Bone marrow (tissue), 2 donors: ENCODE measurements at regions not wholly inside any gene's neighbourhood (a gene's known extent, or its start where the extent isn't known, plus 50 kb on each side); places are given as distances from the start of the nearest gene placed in this dataset.

Source experiments
- DNase-seq, 2 donors: peaks; one replicate each; lab custom pipeline; 2025; lab: John Stamatoyannopoulos, UW

DNA sequence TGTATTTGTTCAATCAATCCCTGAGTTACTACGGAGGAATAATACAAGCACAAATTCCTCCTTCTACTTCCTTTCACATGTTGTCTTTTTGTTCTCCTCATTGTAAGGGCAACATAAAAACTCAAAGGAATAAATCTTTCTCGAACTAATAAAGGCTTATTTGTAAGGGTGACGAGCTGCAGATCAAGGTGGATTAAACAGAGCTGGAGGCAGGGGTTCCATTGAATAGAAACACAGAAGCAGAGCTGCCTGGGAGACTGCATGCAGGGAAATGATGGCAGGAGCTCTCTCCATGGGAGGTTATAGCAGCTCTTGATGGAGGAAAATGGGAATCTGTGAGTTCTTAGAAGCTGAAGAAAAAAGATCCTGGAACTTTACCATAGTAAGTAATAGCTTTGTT is 160.2 kb downstream of the CYYR1 start:
- no peak for DNase-seq

DNA sequence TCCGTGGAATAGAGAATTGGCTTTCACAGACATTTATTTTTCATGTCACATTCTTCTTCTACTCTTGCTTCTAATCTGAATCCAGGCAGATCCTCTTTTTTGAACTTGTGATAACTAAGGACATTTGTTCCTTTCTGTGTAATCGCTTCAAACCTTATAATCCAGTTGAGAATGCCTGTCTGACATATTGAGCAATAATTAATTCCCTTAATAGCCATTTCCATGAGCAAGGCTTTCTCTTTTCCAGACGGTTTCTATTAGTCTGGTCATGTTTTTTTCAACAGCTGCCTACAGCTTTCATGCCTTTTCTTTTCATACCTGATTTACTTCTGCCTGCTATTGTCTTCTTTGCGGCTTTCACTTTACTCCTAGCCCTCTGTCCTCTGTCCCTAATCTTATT is 163.4 kb downstream of the CYYR1 start:
- no peak for DNase-seq

DNA sequence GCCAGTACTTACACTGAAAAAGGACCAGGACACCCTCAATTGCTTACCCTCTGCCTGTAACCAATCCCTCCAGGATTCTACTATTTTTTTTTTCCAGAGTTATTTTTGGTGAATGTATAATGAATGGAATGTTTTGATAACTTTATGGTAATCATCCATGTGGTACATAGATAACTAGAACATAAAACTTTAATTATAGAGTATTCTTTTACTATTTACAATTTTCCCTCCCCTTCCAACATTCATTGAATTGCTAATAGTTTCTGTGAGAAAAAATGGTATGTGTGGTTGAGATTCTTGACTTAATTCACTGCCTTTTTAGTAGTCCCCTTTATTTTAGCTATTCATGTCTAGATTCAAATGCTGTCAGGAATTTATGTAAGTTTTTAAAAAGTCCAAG is 164.6 kb downstream of the CYYR1 start:
- no peak for DNase-seq

DNA sequence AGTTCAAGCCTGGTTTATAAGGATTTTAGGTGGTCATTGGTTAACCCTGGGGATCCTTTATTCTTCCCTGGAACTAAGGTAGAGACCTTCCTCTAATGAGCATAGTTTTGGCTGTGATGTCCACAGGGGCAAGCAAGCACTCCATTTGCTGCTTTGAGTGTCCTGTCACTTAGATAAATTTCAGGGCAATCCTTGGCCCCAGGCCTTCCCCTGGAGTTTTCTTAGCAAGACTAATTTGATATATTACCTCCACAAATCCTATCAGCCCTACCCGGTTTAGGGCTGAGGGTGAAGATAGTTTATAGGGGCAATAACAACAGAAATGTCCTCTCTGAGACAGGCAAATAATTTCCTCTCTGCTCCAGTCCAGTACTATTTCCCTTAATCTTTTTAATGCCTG is 166.6 kb downstream of the CYYR1 start:
- no peak for DNase-seq

DNA sequence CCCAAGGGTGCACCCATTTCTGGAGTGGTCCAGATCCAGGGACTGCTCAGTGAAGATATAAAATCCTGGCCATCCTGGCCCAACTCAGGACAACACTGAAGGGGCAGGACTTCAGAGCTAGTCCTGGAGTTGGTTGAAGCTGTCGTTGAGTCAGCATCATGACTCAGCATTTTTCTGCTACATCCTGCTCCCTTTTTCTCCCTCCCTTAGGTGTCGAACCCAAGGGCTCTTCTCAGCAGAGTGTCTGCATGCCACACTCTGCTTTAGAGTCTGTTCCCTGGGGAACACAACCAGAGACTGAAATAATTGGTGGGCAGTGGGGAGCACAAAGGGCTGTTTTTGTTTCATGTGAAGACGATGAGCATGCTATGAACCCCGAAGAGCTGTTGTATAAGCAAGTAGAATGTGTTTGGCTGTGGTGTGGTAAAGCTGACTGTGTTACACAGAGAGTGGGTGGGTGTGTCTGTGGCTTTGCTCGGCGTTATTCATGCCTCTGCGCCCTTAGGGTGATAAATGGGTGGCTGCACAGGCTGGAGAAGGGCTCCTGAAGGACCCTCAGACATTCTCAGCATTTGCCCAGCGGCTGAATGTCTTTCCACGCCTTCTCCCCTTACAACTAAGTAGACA is 167.2 kb downstream of the CYYR1 start:
- DNase-seq = peak in 1 of 2 donors; percentile 14

DNA sequence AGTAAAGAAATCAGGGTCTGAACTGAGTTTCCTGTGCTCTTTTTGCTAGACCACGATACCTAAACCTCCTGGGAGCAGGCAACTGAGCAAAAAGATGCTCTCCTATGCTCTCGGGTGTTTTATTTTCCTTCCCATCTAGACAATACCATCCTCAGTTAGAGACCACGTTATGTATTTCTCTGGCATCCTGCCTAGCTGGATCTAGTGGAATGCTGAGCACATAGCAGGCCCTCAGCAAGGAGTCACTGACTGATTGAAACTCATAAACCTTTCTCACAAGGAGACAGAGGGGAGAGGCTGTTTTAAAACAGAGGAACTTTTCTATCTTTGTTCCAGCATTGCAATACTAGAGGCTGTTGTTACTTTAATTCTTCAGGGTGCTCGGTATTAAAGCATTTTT is 168.0 kb downstream of the CYYR1 start:
- no peak for DNase-seq

DNA sequence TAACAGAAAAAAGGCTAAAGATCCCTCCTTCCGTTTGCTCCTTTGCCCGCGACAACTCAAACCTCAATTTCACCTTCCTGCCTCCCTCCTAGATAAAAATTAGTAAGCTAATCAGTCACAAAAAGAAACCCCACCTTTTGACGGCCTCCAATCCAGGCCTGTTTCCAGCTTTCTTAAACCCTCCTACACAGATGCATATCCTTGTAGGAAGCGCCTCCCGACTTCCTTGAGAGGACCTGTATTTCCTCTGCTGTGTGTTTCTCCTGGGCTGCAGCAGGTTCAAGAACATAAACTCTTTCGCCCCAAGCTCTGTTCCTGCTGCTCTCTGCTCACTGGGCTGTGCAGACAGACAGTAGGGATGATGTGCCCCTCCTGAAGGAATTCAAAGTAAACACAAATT is 168.8 kb downstream of the CYYR1 start:
- DNase-seq = no peak

DNA sequence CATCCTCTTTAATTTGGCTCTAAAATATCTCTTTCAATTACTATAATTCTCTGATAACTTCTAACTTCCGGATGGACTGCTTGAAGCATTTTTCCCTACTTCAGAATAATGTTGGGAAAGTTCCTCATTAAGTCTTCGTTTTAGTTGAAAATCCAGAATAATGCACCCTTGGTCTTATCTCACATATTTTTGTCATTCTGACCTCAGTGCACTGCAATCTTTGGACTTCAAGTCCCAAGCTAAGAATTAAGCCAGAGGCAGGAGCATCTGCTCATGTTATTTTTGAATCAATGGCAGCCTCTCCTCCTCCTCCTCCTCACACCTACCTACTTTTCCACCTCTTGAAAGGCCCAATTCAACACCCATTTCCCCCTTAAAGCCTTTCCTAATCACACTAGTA is 169.8 kb downstream of the CYYR1 start:
- no peak for DNase-seq

DNA sequence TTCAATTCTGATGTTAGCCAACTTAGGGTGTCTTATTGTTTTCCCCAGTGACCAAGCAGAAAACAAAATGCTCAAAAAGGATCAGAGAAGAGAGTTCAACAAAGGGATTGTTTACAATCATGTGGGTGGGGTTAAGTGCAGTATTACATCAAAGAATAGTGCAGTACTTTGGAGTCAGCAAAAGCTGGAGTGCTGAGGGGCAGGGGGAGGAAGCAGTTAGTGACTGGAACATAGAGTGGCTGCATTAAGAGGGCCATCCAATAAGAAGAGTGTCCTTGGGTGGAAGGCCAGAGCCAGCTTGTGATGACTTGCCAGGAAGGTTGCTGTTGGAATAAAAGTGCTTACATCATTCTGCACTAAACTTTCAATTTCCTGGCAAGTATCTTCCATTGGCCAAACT is 175.5 kb downstream of the CYYR1 start:
- DNase-seq = no peak

DNA sequence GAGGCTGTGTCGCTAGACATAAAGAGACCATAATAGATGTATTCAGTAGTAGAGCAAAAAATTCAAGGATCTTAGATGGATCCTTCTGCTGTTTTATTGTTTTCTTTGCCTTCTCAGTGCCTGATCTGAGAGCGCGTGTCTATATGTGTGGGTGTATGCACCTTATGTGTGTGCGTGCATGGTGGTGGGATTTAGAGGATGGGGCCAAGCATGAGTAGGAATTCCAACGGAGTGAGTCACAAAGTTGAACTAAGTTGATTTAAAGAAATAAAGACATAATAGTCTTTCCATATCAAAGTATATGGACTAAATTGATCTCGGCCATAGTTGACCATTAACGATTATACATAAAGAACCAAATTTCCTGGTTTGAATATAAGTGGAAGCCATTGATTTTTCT is 178.7 kb downstream of the CYYR1 start:
- no peak for DNase-seq

DNA sequence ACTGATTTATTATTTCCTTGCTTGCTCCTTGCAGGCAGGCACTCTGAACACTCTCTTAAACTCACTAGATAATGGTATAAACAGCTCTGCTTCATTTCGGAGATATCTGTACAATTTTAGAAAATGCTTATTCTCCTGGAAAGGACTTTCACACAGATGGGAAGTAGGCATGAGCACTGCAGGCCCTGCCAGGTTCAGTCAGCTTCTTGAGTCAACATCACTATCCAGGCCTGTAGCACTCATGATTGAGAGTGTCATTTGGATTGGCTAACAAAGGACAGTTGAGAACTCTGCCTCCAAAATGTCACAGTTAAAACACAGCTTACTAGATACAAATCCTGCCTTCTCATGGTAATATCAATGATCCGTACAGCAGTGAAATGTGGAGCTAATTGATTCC is 181.9 kb downstream of the CYYR1 start:
- no peak for DNase-seq

DNA sequence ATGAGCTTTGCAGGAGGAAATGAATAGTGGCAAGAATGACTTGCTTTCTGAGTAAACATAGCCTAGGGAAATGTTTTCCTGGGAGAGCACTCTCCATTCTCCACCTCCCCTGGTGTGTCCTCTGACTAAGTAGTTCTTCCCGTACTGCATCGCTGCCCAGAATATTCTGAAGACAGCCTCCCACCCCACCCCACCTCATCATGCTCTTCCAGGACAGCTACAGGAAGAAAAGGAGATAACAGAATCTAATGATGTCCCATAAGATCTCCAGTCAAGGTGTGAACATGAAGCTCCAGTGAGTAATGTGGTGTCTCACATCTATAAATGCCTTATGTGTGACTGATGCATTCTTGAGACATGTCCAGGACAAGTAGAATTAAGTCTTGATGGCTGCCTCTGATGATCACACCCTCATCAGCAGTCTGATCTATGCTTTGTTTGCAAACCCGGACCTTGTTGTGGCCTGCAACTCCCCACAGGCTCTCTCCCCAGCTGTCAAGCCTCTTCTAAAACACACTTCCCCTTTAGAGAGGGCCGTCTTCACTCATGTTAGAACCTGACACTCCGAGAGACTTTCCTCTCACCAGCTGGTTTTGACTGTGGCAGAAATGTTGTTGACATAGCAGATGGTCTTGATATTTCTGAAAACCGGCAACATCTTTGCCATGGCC is 183.0 kb downstream of the CYYR1 start:
- DNase-seq = peak; percentile 4 to 69

DNA sequence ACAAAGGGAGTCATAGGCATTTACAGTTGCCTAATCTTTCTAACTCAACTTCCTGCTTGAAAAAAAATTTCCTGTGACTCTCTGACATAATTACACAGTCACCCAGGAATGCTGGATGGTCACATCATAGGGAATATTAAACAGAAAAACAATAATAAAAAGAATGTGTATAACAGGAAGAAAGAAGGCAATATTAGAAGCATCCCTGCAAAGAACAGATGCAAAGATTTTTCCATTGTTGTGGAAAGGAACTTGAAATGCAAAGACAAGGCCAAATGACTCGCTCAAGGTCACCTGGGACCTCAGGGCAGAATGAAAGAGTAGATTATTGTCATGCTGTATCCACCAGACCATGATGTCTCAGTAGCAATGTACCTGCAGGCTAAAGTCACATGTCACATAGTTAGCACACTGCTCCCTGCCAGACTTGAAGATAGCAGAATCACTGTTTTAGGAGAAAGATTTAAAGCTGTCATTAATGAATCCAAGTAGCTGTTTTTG is 184.3 kb downstream of the CYYR1 start:
- DNase-seq = no peak

DNA sequence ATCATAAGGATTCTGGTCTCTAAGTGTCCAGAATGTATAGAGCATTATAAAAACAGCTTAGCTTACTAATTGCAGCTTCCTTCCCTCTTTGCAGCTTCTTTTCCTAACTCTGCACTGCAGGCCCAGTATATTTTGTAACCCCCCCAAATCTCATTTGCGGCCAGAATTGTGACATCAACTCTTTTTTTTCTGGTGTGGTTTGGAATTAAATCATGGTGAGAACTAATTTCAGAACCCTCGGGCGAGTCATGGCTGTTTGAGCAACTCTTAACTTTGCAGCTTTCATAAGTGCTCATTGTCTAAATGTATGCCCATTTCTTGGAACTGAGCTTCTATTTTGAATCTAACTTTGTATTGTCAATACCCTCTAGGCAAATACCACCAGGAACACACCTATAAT is 187.4 kb downstream of the CYYR1 start:
- no peak for DNase-seq

DNA sequence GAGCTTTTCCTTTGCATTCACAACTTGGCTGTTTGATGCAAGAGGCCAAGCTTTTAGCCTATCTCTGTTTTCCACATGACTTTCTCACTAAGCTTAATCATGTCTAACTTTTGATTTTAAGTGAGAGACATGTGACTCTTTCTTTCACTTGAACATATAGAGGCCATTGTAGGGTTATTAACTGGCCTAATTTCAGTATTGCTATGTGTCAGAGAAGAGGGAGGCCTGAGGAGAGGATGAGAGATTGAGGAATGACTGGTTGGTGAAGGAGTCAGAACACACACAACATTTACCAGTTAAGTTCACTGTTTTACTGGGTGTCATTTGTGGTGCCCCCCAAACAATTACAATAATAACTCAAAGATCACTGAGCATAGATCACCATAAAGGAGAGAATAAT is 193.5 kb downstream of the CYYR1 start:
- no peak for DNase-seq

DNA sequence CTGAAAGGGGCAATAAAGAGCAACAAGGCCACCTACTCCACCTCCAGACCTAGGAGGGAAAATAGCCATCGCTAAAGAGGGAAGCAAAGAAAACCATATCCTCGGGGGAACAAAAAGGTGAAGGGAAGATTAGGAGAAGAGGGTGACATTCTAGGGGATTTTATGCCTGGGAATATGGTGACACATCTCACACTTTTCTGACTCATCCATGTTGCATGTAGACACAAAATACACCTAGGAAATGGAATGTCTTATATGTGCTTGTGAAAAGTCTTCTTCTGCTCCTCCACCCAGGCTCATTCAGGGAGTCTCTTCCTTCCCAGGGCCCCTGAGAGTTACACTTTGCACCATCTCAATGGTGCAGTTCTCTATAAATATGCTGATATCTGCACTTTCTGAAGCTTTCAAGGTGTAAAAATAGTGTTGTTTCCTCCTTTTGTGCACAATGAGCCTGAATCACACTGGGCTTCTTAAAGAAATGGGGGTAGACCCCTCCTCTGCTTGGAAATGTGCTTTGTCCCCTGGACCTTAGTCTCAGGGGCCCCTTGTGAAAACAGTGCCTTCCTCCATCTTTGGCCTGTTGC is 195.9 kb downstream of the CYYR1 start:
- no peak for DNase-seq

DNA sequence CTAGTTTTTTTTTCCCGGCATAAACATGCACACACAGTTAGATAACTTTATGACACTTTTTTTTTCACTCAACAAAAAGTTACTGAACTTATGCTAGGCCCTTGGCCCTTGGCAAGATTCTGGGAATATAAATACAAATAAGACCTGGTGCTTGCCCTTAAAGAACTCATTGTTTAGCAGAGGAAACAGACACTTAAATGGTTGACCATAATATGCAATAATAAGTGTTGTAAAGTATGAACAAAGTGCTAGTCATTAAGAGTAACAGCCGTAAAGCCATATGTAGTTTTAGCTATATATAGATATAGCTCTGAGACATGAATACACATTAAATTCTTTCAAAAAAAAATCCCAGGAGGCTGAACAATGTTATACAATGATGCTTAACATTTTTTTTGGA is 198.3 kb downstream of the CYYR1 start:
- DNase-seq = no peak

DNA sequence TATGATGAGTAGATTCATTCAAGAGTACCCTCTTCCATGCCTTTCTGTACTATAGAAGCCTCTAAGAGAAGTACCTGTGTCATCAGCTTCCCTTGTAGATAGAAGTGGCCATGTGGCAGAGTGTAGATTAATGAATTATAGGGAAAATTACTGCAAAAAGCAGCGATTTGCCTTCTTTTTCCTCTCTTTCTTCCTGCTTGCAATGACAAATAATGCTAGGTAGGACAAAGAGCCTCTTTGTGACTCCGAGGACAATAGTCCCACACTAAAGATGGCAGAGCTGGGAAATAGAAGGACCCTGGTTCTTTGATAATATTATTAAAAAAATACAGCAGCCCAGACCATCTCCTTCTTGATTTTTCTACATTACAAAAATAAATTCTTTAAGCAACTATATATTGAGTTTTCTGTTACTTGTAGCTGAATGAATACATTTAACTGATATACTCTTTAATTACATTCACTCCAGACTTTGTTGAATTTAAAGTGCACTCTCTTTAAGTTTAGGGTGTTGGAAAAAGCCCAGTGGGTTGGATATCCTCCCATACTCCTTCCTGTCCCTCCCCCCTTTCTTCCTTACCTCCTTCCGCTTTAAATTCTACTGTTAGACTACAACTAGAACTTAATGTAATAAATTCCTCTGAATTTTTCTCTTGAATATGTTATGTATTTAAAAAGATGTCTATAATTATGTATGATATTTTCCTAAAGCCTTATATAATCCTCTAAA is 198.2 kb upstream of the APP start:
- no peak for DNase-seq

DNA sequence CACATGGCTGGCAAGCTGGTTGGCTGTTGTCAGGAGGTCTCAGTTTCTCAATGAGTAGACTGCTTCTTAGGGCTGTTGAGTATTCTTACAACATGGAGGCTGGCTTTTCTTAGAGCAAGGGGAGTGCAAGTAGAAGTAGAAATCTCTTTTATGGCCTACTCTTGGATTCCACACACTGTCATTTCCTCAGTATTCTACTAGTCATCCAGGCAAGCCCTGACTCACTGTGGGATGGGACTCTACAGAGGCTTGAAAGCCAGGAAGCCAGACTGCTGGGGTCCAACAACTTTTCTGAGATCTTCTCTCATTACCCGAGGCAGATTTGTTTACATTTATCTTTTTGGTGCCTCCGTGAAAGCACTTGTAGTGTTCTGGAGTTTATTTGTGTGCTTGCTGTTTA is 196.2 kb upstream of the APP start:
- no peak for DNase-seq

DNA sequence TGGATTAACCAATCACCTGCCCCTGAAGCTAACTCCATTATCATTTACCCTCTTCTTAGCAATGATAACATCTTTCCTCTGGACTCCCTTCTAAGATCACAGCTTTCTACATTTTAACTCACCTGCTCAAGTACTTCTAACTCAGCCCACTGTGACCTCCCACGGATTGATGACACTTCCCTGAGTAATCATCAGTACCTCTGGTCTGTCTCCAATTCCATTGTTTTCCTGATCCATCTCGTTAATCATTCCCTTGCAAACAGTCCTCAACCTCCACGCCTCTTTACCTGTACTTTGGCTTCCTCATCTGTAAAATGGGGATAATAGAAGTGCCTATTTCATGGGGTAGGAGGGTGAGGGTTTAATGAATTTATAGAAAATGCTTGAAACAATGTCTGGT is 195.3 kb upstream of the APP start:
- no peak for DNase-seq

DNA sequence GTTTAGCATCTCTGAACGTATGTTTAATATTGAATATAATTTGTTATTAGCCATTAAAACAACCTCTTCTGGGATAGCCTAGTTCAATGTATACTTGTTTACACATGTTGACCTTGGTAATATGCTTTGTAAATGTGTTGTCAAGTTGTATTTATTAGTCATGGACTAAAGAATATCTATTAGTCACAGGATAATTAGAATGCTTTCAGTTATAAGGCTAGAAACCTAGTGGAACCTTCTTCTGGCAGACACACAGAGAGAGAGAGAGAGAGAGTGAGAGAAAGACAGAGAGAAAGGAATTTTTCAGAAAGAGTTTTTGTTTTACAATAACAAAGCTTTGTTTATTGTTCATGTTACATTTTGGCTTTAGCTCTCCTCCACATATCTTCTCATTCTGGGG is 181.1 kb upstream of the APP start:
- DNase-seq = no peak

DNA sequence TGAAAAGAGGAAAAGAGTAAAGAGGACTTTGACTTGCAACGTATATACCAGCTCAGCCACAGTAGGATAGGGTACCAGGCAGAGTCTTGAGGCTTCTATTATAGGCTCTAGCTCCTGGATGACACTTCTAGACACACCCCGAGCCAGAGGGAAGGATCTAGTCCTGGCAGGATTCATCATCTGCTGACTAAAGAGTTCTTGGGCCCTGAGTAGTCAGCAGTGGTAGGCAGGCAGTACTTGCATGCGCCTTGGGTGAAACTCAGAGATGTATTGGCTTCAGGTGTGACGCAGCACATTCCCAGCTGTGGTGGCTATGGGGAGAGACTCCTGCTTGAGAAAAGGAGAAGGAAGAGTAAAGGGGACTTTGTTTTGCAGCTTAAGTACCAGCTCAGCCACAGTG is 162.3 kb upstream of the APP start:
- no peak for DNase-seq
